Activated effector memory CD4-positive, alpha-beta T cell treated with anti-CD3 and anti-CD28 coated beads, Interleukin-2, amount 50 U/mL, for 16 hours (primary cell): ENCODE measurements at regions not wholly inside any gene's neighbourhood (a gene's known extent, or its start where the extent isn't known, plus 50 kb on each side); places are given as distances from the start of the nearest gene placed in this dataset.
"Not testable (repeated sequence)": the region's sequence is repeated elsewhere in the genome, so short reads cannot be mapped to it uniquely, and the experiment has no call there.

Source experiments
- DNase-seq: peaks from one replicate; pipeline ENCODE4 v3.0.0-alpha.2; 2020

DNA sequence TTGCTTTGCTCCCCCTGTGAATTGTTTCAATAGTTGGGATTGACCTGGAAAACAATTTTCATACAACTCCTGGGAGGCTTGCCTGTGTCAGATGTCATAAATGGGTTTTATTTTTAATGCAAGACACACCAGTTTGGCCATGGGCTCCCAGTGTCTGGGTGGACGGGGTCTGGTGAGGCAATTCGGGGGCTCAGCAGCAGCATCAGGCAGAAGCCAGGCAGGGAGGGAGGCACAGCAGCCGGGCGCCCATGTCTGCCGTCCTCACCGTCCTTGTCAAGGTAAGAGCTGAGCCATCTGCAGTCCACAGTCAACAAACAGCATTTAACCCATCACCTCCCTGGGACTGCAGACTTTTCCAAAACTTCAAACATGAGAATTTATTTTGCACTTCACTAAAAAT, 150.6 kb downstream of the NPIPB11 start:
- peak; percentile 10 for DNase-seq

DNA sequence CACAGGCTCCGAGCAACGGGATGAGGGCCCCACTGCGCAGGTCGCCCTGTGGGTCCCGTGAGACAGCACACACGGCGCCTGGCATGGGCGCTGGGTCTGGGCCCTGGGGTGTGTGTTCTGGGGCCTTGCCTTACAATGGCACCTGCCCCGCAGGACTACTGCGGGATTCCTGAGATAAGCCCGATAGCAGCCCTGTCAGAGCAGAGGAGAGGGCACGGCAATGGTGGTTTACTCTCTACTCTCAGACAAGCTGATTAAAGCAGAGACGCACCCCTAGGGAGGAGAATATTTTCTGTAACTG, 151.1 kb downstream of the NPIPB11 start:
- DNase-seq, result peak; percentile 34

- peak; percentile 45 for DNase-seq
Measured at GRCh38 chr16:29254676-29255495, 151.6 kb downstream of the NPIPB11 start.

- DNase-seq, result peak; percentile 57
Measured at GRCh38 chr16:29253716-29254590, 152.6 kb downstream of the NPIPB11 start.

DNA sequence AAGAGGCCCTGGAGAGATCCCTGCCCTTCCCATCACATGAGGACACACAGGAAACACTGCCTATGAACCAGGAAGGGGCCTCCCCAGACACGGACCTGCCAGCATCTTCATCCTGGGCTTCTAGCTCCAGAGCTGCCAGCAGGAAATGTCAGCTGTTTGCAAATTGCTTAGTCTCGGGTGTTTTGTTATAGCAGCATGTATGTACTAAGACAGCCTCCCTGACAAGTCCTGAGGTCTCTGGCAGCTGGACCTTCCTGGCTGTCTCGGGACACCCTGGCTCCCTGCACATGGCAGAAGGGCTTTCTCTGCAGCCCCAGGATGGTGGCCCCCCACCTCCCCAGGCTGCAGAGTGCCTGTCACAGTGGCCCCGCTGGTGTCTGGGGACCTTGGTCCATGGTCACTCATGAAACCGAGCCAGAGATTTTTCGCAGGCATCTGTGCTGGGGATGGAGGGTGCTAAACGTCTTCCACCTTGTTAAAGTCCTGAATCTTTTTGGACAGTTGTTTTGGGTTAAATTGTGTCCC, 153.4 kb downstream of the NPIPB11 start:
- peak; percentile 58 for DNase-seq

DNA sequence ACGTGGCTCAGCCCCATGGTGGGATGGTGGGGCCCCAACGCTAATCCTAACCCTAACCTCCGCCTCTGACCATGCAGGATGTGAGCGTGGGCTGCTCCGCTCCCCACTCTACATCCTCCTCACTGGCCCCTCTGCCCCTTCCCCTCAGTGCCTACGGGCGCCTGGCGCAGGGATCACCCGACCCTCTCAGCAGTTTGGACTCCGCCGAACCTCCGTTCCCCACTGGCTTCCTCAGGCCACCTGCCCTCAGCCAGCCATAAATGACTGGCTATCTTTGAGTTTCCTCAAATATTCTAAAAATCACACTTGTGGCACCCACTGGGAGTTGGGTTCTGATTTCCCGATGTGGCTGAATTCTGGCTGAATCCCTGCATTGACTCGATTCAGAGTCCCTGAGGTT, 154.2 kb downstream of the NPIPB11 start:
- peak; percentile 34 for DNase-seq

DNA sequence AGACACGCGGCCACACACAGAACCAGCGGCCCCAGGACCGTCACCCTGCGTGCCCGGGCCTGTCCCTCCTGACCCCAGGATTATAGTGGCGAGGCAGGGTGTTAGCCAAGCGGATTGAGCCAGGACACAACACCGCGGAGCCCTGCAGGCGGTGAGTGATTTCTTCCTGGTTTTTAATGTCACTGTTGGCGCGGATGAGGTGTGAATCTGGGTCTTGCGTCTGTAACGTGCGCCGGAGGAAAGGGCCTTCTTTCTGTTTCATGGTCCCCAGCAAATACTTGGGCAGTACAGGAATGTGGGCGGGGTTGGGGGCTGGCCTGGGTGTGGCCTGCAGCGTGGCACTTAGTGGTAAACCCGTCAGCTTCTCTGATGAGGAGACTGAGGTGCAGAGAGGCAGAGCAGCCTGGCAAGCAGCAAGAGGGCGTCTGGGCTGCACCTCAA, 154.9 kb downstream of the NPIPB11 start:
- peak; percentile 41 for DNase-seq

- DNase-seq, result not testable (repeated sequence)
Measured at GRCh38 chr16:29250923-29251434, 155.5 kb downstream of the NPIPB11 start.

- DNase-seq, result not testable (repeated sequence)
Measured at GRCh38 chr16:29250469-29250868, 156.0 kb downstream of the NPIPB11 start.

DNA sequence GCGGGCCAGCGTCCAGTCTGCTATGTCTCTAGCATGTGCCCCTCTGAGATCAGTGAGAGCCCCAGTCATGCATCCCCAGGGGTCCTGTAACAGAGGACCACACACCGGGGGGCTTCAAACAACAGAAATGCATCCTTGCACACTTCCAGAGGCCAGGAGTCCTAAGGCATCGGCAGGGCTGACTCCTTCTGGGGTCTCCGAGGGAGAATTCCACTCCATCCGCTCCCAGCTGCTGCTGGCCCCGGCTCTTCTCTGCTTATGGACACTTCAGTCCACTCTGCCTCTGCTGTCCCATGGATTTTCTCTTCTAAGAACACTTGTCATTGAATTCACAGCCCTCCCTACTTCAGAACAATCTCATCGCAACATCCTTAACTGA, 157.6 kb downstream of the NPIPB11 start:
- DNase-seq, result not testable (repeated sequence)

GRCh38 chr16:29248306-29248939, 158.1 kb downstream of the NPIPB11 start:
- DNase-seq, result not testable (repeated sequence)

DNA sequence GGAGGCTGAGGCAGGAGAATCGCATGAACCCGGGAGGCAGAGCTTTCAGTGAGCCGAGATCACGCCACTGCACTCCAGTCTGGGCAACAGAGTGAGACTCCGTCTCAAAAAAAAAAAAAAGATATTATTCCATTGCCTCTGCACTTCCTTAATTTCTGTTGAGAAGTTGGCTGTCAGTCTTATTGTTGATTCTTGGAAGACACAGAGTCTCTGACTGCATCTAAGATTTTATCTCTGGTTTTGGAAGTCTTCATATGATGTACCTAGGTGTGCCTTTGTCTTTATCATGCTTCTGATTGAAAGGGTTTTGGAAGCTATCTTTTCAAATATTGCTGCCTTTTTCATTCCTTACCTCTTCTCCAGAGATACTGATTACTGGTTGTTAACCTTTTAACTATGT, 160.4 kb downstream of the NPIPB11 start:
- not testable (repeated sequence) for DNase-seq

- no peak for DNase-seq
Measured at GRCh38 chr16:29237971-29238370, 168.5 kb downstream of the NPIPB11 start.

DNA sequence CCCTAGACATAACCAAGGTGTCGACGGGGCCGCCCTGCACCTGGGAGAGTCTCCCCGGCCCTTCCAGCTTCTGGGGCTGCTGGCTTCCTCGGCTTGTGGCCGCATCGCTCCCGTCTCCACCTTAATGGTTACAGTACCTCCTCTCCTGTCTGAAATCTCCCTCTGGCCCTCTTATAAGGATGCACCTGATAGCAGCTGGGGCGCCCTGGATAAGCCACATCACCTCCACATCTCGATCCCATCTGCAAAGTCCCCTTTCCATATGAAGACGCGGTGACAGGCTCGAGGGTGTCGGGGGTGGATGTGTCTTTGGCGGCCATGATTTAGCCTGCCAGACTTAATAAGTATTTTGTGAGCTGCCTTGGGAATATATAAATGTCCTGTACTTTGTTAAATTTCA, 169.0 kb downstream of the NPIPB11 start:
- DNase-seq, result not testable (repeated sequence)

- DNase-seq, result not testable (repeated sequence)
Measured at GRCh38 chr16:29237023-29237422, 169.5 kb downstream of the NPIPB11 start.

- not testable (repeated sequence) for DNase-seq
Measured at GRCh38 chr16:29235836-29236370, 170.6 kb downstream of the NPIPB11 start.

GRCh38 chr16:29234536-29235275, 171.8 kb downstream of the NPIPB11 start:
- peak; percentile 41 for DNase-seq

GRCh38 chr16:29233705-29234404, 172.7 kb downstream of the NPIPB11 start:
- peak; percentile 55 for DNase-seq

GRCh38 chr16:29232811-29233704, 173.5 kb downstream of the NPIPB11 start:
- peak; percentile 43 for DNase-seq

GRCh38 chr16:29232160-29232705, 174.3 kb downstream of the NPIPB11 start:
- DNase-seq, result peak; percentile 36
